ENCODE measurements at regions not wholly inside any gene's neighbourhood (a gene's known extent, or its start where the extent isn't known, plus 50 kb on each side); places are given as distances from the start of the nearest gene placed in this dataset.

DNA sequence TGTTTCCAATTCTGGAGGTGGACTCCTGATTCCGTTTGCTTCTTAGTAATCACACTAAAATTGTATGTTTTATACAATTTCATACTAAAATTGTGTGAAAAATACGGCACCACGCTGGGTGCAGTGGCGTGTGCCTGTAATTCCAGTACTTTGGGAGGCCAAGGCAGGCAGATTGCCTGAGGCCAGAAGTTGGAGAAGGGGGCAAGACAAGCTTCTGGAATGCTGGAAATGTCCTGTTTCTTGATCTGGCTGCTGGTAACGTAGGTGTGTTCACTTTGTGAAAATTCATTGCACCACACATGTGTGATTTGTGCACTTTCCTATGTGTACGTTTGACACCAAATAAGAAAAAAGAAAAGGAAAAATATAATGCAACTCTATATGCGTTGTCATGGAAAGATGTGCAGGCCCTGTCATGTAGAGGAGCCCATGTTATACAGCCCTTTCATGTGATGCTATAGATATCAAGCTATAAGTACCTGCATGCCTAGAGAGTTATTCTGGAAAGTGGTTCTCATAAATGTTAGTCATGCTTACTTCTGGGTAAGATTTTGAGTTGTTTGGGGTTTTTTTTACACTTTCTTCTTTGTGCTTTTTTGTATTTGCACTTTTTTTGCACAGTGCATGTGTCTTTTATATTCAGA is 119.9 kb downstream of the TMEM174 start:
- TF ChIP-seq, protein P1, sequence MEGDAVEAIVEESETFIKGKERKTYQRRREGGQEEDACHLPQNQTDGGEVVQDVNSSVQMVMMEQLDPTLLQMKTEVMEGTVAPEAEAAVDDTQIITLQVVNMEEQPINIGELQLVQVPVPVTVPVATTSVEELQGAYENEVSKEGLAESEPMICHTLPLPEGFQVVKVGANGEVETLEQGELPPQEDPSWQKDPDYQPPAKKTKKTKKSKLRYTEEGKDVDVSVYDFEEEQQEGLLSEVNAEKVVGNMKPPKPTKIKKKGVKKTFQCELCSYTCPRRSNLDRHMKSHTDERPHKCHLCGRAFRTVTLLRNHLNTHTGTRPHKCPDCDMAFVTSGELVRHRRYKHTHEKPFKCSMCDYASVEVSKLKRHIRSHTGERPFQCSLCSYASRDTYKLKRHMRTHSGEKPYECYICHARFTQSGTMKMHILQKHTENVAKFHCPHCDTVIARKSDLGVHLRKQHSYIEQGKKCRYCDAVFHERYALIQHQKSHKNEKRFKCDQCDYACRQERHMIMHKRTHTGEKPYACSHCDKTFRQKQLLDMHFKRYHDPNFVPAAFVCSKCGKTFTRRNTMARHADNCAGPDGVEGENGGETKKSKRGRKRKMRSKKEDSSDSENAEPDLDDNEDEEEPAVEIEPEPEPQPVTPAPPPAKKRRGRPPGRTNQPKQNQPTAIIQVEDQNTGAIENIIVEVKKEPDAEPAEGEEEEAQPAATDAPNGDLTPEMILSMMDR (conservative IDR thresholded peaks at IDR 0.05), result no peak
- TF ChIP-seq ZFX (IDR thresholded peaks at IDR 0.05), result no peak
